CD14-positive monocyte (primary cell): ENCODE measurements at regions not wholly inside any gene's neighbourhood (a gene's known extent, or its start where the extent isn't known, plus 50 kb on each side); places are given as distances from the start of the nearest gene placed in this dataset.

ENCODE experiments used
- DNase-seq, 3 donors: peaks; one replicate each; pipeline ENCODE4 v3.0.0-alpha.2; 2011 to 2022
- H2AFZ ChIP-seq: 2 replicates; pipeline ENCODE4 v1.6.0; 2012; ENCODE audit warnings: mild to moderate bottlenecking, low read depth, low read length, inconsistent platforms; ENCODE audit not compliant: insufficient read depth, poor library complexity, severe bottlenecking
- H3K27ac ChIP-seq, 2 donors: 1 replicate in 1 of 2; 2 replicates in 1 of 2; pipeline ENCODE4 v1.5.1; 2012 to 2013; ENCODE audit warnings: low read length in 2 of 2, control low read depth in 1 of 2, inconsistent platforms in 1 of 2, low read depth in 1 of 2, mild to moderate bottlenecking in 1 of 2
- H3K27me3 ChIP-seq, 2 donors: one replicate each; pipeline versions ENCODE4 v1.6.0 to v1.6.1; 2011 to 2013; ENCODE audit warnings: low read length in 2 of 2; ENCODE audit not compliant: control insufficient read depth in 2 of 2, insufficient read depth in 2 of 2
- H3K36me3 ChIP-seq, 2 donors: replicated peaks in 1 of 2; 1 replicate in 1 of 2; 2 replicates in 1 of 2; pipeline versions ENCODE4 v1.5.1 to v1.6.1; 2012 to 2013; ENCODE audit warnings: low read length in 2 of 2, control low read depth in 1 of 2, inconsistent platforms in 1 of 2, mild to moderate bottlenecking in 1 of 2; ENCODE audit not compliant: insufficient read depth in 2 of 2, control insufficient read depth in 1 of 2
- H3K4me1 ChIP-seq, 2 donors: 1 replicate in 1 of 2; 2 replicates in 1 of 2; pipeline versions ENCODE4 v1.5.1 to v1.6.1; 2012 to 2013; ENCODE audit warnings: low read length in 2 of 2, control low read depth in 1 of 2, inconsistent platforms in 1 of 2, mild to moderate bottlenecking in 1 of 2, moderate library complexity in 1 of 2; ENCODE audit not compliant: insufficient read depth in 2 of 2, control insufficient read depth in 1 of 2
- H3K4me2 ChIP-seq: replicated peaks from 2 replicates; pipeline ENCODE3; 2012; ENCODE audit warnings: low read length, moderate library complexity, mild to moderate bottlenecking; ENCODE audit not compliant: poor library complexity, severe bottlenecking; ENCODE audit errors: extremely low read depth
- H3K4me3 ChIP-seq, 3 experiments: fragments of 200-600 bp in 1 of 3; sonication (generic) in 1 of 3; replicated peaks in 1 of 3; 1 replicate in 2 of 3; 2 replicates in 1 of 3; pipeline ENCODE4 v1.5.1; 2011 to 2013; ENCODE audit warnings: low read length in 3 of 3, mild to moderate bottlenecking in 3 of 3, control low read depth in 2 of 3, low read depth in 2 of 3, inconsistent platforms in 1 of 3, moderate library complexity in 1 of 3
- H3K79me2 ChIP-seq: 2 replicates; pipeline ENCODE4 v1.6.0; 2012; ENCODE audit warnings: mild to moderate bottlenecking, control low read depth, inconsistent platforms, low read length, moderate library complexity; ENCODE audit not compliant: insufficient read depth
- H3K9ac ChIP-seq: 2 replicates; pipeline ENCODE4 v1.6.0; 2017; ENCODE audit warnings: low read length, mild to moderate bottlenecking; ENCODE audit not compliant: insufficient read depth, poor library complexity, severe bottlenecking
- H3K9me3 ChIP-seq, 2 donors: replicated peaks in 1 of 2; 1 replicate in 1 of 2; 2 replicates in 1 of 2; pipeline versions ENCODE4 v1.5.1 to v1.6.1; 2012 to 2013; ENCODE audit warnings: low read length in 2 of 2, control low read depth in 1 of 2; ENCODE audit not compliant: control insufficient read depth in 1 of 2, insufficient read depth in 1 of 2
- H4K20me1 ChIP-seq: 2 replicates; pipeline ENCODE4 v1.6.0; 2012; ENCODE audit warnings: mild to moderate bottlenecking, low read length, control low read depth, moderate library complexity; ENCODE audit not compliant: insufficient read depth
- H3K27ac Mint-ChIP-seq, 7 donors: one replicate each; pipeline ENCODE4 v1.8.0; 2020; ENCODE audit warnings: mild to moderate bottlenecking in 7 of 7, mixed read lengths in 7 of 7, moderate library complexity in 6 of 7, inconsistent platforms in 2 of 7
- H3K27me3 Mint-ChIP-seq, 3 donors: one replicate each; pipeline ENCODE4 v1.8.0; 2021 to 2022; ENCODE audit warnings: low read depth in 3 of 3, mild to moderate bottlenecking in 3 of 3, mixed read lengths in 3 of 3, moderate library complexity in 3 of 3, inconsistent platforms in 1 of 3
- H3K36me3 Mint-ChIP-seq, 2 donors: one replicate each; pipeline ENCODE4 v1.8.0; 2020; ENCODE audit warnings: mixed read lengths in 2 of 2, inconsistent platforms in 1 of 2, mild to moderate bottlenecking in 1 of 2
- H3K4me1 Mint-ChIP-seq: one replicate; pipeline ENCODE4 v1.8.0; 2020; ENCODE audit warnings: mild to moderate bottlenecking, mixed read lengths
- H3K4me3 Mint-ChIP-seq, 2 donors: one replicate each; pipeline ENCODE4 v1.8.0; 2020; ENCODE audit warnings: mild to moderate bottlenecking in 2 of 2, mixed read lengths in 2 of 2, moderate library complexity in 1 of 2
- H3K9me3 Mint-ChIP-seq, 7 donors: one replicate each; pipeline ENCODE4 v1.8.0; 2020 to 2022; ENCODE audit warnings: mixed read lengths in 7 of 7, mild to moderate bottlenecking in 6 of 7, moderate library complexity in 6 of 7, inconsistent platforms in 2 of 7
- WGBS: methylation state at CpG from one replicate; pipeline ENCODE4 v1.1.5; 2013; ENCODE audit warnings: missing lambda C conversion rate; ENCODE audit not compliant: insufficient coverage; 5-methylcytosine and 5-hydroxymethylcytosine counted together
- intact Hi-C, 2 donors: fragments of 100-400 bp; cut with micrococcal nuclease; formaldehyde crosslinking; loops; one replicate each; pipeline versions ENCODE4 v1.15.0 to v1.15.1; 2023
- TF ChIP-seq, protein P1 (sequence below): fragments of 200-600 bp; IDR thresholded peaks from one replicate; pipeline ENCODE4 v1.8.0; 2022; ENCODE audit warnings: antibody characterized with exemption, mild to moderate bottlenecking

DNA sequence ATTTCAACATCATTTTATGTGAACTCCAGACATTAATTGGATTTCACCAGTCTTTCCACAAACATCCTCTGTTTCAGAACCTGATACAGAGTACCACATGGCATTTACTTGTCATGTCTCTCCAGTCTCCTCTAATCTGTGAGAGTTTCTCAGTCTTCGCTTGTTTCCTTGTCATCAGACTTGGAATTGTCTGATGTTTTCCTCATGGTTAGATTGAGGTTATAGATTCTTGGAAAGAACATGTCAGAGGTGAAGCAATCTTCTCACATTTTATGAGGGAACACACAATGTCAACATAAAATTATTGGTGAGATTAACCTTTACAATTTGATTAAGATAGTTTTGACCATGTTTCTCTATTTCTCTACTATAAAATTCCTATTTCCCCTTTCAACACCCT is 74.9 kb upstream of the TMPRSS15 start:
- H3K4me3 Mint-ChIP-seq: no peak overlapping the region
- no peaks in the 10 kb centered on the region for H3K4me1 Mint-ChIP-seq
- no CpG with 5 or more reads among the region's 1 CpG for WGBS
- DNase-seq: no peak
- intact Hi-C loops: no loop called here
- peaks cover 0 to 5% (median 3%) of the 10 kb centered on the region in 7 donors for H3K9me3 Mint-ChIP-seq
- H3K27me3 Mint-ChIP-seq: no peaks in the 10 kb centered on the region
- H3K27ac ChIP-seq: no peak overlapping the region
- H4K20me1 ChIP-seq: no peaks in the 10 kb centered on the region
- no peaks in the 10 kb centered on the region for H3K9me3 ChIP-seq
- H3K4me3 ChIP-seq: no peak overlapping the region
- TF ChIP-seq, protein P1, sequence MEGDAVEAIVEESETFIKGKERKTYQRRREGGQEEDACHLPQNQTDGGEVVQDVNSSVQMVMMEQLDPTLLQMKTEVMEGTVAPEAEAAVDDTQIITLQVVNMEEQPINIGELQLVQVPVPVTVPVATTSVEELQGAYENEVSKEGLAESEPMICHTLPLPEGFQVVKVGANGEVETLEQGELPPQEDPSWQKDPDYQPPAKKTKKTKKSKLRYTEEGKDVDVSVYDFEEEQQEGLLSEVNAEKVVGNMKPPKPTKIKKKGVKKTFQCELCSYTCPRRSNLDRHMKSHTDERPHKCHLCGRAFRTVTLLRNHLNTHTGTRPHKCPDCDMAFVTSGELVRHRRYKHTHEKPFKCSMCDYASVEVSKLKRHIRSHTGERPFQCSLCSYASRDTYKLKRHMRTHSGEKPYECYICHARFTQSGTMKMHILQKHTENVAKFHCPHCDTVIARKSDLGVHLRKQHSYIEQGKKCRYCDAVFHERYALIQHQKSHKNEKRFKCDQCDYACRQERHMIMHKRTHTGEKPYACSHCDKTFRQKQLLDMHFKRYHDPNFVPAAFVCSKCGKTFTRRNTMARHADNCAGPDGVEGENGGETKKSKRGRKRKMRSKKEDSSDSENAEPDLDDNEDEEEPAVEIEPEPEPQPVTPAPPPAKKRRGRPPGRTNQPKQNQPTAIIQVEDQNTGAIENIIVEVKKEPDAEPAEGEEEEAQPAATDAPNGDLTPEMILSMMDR: no peak
- H2AFZ ChIP-seq: no peak overlapping the region
- no peak overlapping the region for H3K4me2 ChIP-seq
- H3K27ac Mint-ChIP-seq: no peak overlapping the region
- no peaks in the 10 kb centered on the region for H3K36me3 Mint-ChIP-seq
- no peaks in the 10 kb centered on the region for H3K27me3 ChIP-seq
- no peaks in the 10 kb centered on the region for H3K79me2 ChIP-seq
- no peaks in the 10 kb centered on the region for H3K4me1 ChIP-seq
- H3K36me3 ChIP-seq: no peaks in the 10 kb centered on the region
- no peak overlapping the region for H3K9ac ChIP-seq

DNA sequence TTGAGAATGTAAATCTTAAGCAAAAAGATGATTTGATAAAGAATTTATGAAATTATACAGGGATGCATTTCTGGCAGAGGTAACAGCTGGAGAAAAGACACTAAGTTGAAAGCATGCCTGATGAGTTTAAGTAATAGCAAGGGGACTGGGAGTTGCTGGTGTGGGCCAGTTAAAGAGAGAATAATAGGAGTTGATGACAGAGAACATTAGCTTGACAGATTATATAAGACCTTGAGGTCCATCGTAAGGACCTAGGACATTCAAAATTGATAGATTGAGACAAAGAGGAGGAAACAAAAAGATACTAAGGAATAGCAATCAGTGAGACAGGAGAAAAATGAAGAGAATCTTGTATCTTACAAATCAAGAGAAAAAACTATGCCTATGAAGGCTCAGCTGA is 84.7 kb upstream of the TMPRSS15 start:
- Histone ChIP-seq H4K20me1 (no peaks in the 10 kb centered on the region), H3K4me2 (no peak overlapping the region), H3K36me3 (no peaks in the 10 kb centered on the region), H3K9me3 (no peaks in the 10 kb centered on the region), H3K27me3 (no peaks in the 10 kb centered on the region), H3K4me3 (no peak overlapping the region), H3K9ac (no peak overlapping the region), H3K4me1 (no peaks in the 10 kb centered on the region), H3K27ac (no peak overlapping the region), H3K79me2 (no peaks in the 10 kb centered on the region), H2AFZ (no peak overlapping the region)
- no peak overlapping the region for H3K27ac Mint-ChIP-seq
- H3K4me3 Mint-ChIP-seq: no peak overlapping the region
- WGBS: 100% methylated on average over 1 of the region's 1 CpG
- intact Hi-C loops: no loop called here
- no peaks in the 10 kb centered on the region for H3K27me3 Mint-ChIP-seq
- DNase-seq: no peak
- no peaks in the 10 kb centered on the region for H3K4me1 Mint-ChIP-seq
- TF ChIP-seq, protein P1: no peak
- H3K9me3 Mint-ChIP-seq: peaks cover 0 to 3% (median 0%) of the 10 kb centered on the region in 7 donors
- H3K36me3 Mint-ChIP-seq: no peaks in the 10 kb centered on the region
